CD14-positive monocyte (primary cell): ENCODE measurements at regions not wholly inside any gene's neighbourhood (a gene's known extent, or its start where the extent isn't known, plus 50 kb on each side); places are given as distances from the start of the nearest gene placed in this dataset.

Experiments
- DNase-seq, 3 donors: peaks; one replicate each; pipeline ENCODE4 v3.0.0-alpha.2; 2011 to 2022
- H2AFZ ChIP-seq: 2 replicates; pipeline ENCODE4 v1.6.0; 2012; ENCODE audit warnings: mild to moderate bottlenecking, low read depth, low read length, inconsistent platforms; ENCODE audit not compliant: insufficient read depth, poor library complexity, severe bottlenecking
- H3K27ac ChIP-seq, 2 donors: 1 replicate in 1 of 2; 2 replicates in 1 of 2; pipeline ENCODE4 v1.5.1; 2012 to 2013; ENCODE audit warnings: low read length in 2 of 2, control low read depth in 1 of 2, inconsistent platforms in 1 of 2, low read depth in 1 of 2, mild to moderate bottlenecking in 1 of 2
- H3K27me3 ChIP-seq, 2 donors: one replicate each; pipeline versions ENCODE4 v1.6.0 to v1.6.1; 2011 to 2013; ENCODE audit warnings: low read length in 2 of 2; ENCODE audit not compliant: control insufficient read depth in 2 of 2, insufficient read depth in 2 of 2
- H3K36me3 ChIP-seq, 2 donors: replicated peaks in 1 of 2; 1 replicate in 1 of 2; 2 replicates in 1 of 2; pipeline versions ENCODE4 v1.5.1 to v1.6.1; 2012 to 2013; ENCODE audit warnings: low read length in 2 of 2, control low read depth in 1 of 2, inconsistent platforms in 1 of 2, mild to moderate bottlenecking in 1 of 2; ENCODE audit not compliant: insufficient read depth in 2 of 2, control insufficient read depth in 1 of 2
- H3K4me1 ChIP-seq, 2 donors: 1 replicate in 1 of 2; 2 replicates in 1 of 2; pipeline versions ENCODE4 v1.5.1 to v1.6.1; 2012 to 2013; ENCODE audit warnings: low read length in 2 of 2, control low read depth in 1 of 2, inconsistent platforms in 1 of 2, mild to moderate bottlenecking in 1 of 2, moderate library complexity in 1 of 2; ENCODE audit not compliant: insufficient read depth in 2 of 2, control insufficient read depth in 1 of 2
- H3K4me2 ChIP-seq: replicated peaks from 2 replicates; pipeline ENCODE3; 2012; ENCODE audit warnings: low read length, moderate library complexity, mild to moderate bottlenecking; ENCODE audit not compliant: poor library complexity, severe bottlenecking; ENCODE audit errors: extremely low read depth
- H3K4me3 ChIP-seq, 3 experiments: fragments of 200-600 bp in 1 of 3; sonication (generic) in 1 of 3; replicated peaks in 1 of 3; 1 replicate in 2 of 3; 2 replicates in 1 of 3; pipeline ENCODE4 v1.5.1; 2011 to 2013; ENCODE audit warnings: low read length in 3 of 3, mild to moderate bottlenecking in 3 of 3, control low read depth in 2 of 3, low read depth in 2 of 3, inconsistent platforms in 1 of 3, moderate library complexity in 1 of 3
- H3K79me2 ChIP-seq: 2 replicates; pipeline ENCODE4 v1.6.0; 2012; ENCODE audit warnings: mild to moderate bottlenecking, control low read depth, inconsistent platforms, low read length, moderate library complexity; ENCODE audit not compliant: insufficient read depth
- H3K9ac ChIP-seq: 2 replicates; pipeline ENCODE4 v1.6.0; 2017; ENCODE audit warnings: low read length, mild to moderate bottlenecking; ENCODE audit not compliant: insufficient read depth, poor library complexity, severe bottlenecking
- H3K9me3 ChIP-seq, 2 donors: replicated peaks in 1 of 2; 1 replicate in 1 of 2; 2 replicates in 1 of 2; pipeline versions ENCODE4 v1.5.1 to v1.6.1; 2012 to 2013; ENCODE audit warnings: low read length in 2 of 2, control low read depth in 1 of 2; ENCODE audit not compliant: control insufficient read depth in 1 of 2, insufficient read depth in 1 of 2
- H4K20me1 ChIP-seq: 2 replicates; pipeline ENCODE4 v1.6.0; 2012; ENCODE audit warnings: mild to moderate bottlenecking, low read length, control low read depth, moderate library complexity; ENCODE audit not compliant: insufficient read depth
- H3K27ac Mint-ChIP-seq, 7 donors: one replicate each; pipeline ENCODE4 v1.8.0; 2020; ENCODE audit warnings: mild to moderate bottlenecking in 7 of 7, mixed read lengths in 7 of 7, moderate library complexity in 6 of 7, inconsistent platforms in 2 of 7
- H3K27me3 Mint-ChIP-seq, 3 donors: one replicate each; pipeline ENCODE4 v1.8.0; 2021 to 2022; ENCODE audit warnings: low read depth in 3 of 3, mild to moderate bottlenecking in 3 of 3, mixed read lengths in 3 of 3, moderate library complexity in 3 of 3, inconsistent platforms in 1 of 3
- H3K36me3 Mint-ChIP-seq, 2 donors: one replicate each; pipeline ENCODE4 v1.8.0; 2020; ENCODE audit warnings: mixed read lengths in 2 of 2, inconsistent platforms in 1 of 2, mild to moderate bottlenecking in 1 of 2
- H3K4me1 Mint-ChIP-seq: one replicate; pipeline ENCODE4 v1.8.0; 2020; ENCODE audit warnings: mild to moderate bottlenecking, mixed read lengths
- H3K4me3 Mint-ChIP-seq, 2 donors: one replicate each; pipeline ENCODE4 v1.8.0; 2020; ENCODE audit warnings: mild to moderate bottlenecking in 2 of 2, mixed read lengths in 2 of 2, moderate library complexity in 1 of 2
- H3K9me3 Mint-ChIP-seq, 7 donors: one replicate each; pipeline ENCODE4 v1.8.0; 2020 to 2022; ENCODE audit warnings: mixed read lengths in 7 of 7, mild to moderate bottlenecking in 6 of 7, moderate library complexity in 6 of 7, inconsistent platforms in 2 of 7
- CTCF ChIP-seq: fragments of 200-600 bp; IDR thresholded peaks from one replicate; pipeline ENCODE4 v1.8.0; 2022; ENCODE audit warnings: antibody characterized with exemption, mild to moderate bottlenecking
- WGBS: methylation state at CpG from one replicate; pipeline ENCODE4 v1.1.5; 2013; ENCODE audit warnings: missing lambda C conversion rate; ENCODE audit not compliant: insufficient coverage; 5-methylcytosine and 5-hydroxymethylcytosine counted together
- intact Hi-C, 2 donors: fragments of 100-400 bp; cut with micrococcal nuclease; formaldehyde crosslinking; loops; one replicate each; pipeline versions ENCODE4 v1.15.0 to v1.15.1; 2023

- Mint-ChIP-seq H3K27ac (no peak overlapping the region), H3K27me3 (peaks cover 2 to 8% (median 2%) of the 10 kb centered on the region in 3 donors), H3K4me1 (no peaks in the 10 kb centered on the region), H3K9me3 (peaks cover 0 to 18% (median 2%) of the 10 kb centered on the region in 7 donors), H3K36me3 (no peaks in the 10 kb centered on the region), H3K4me3 (no peak overlapping the region)
- Histone ChIP-seq H2AFZ (no peak overlapping the region), H3K4me1 (no peaks in the 10 kb centered on the region), H3K36me3 (no peaks in the 10 kb centered on the region), H3K9ac (no peak overlapping the region), H4K20me1 (no peaks in the 10 kb centered on the region), H3K9me3 (no peaks in the 10 kb centered on the region), H3K27me3 (no peaks in the 10 kb centered on the region), H3K4me2 (no peak overlapping the region), H3K4me3 (no peak overlapping the region), H3K27ac (no peak overlapping the region), H3K79me2 (no peaks in the 10 kb centered on the region)
- no peak for DNase-seq
- intact Hi-C loops, result no loop called here
- no peak for TF ChIP-seq CTCF
Measured at GRCh38 chr2:19807346-19807745, 94.4 kb downstream of the TTC32 start.

- Mint-ChIP-seq H3K36me3 (no peaks in the 10 kb centered on the region), H3K27ac (no peak overlapping the region), H3K27me3 (peaks cover 2 to 8% (median 2%) of the 10 kb centered on the region in 3 donors), H3K4me3 (no peak overlapping the region), H3K4me1 (no peaks in the 10 kb centered on the region), H3K9me3 (peaks cover 0 to 18% (median 2%) of the 10 kb centered on the region in 7 donors)
- no CpG with 5 or more reads among the region's 2 CpGs for WGBS
- intact Hi-C loops, result no loop called here
- TF ChIP-seq CTCF, result no peak
- Histone ChIP-seq H3K27me3 (no peaks in the 10 kb centered on the region), H4K20me1 (no peaks in the 10 kb centered on the region), H2AFZ (no peak overlapping the region), H3K4me2 (no peak overlapping the region), H3K4me3 (no peak overlapping the region), H3K27ac (no peak overlapping the region), H3K79me2 (no peaks in the 10 kb centered on the region), H3K36me3 (no peaks in the 10 kb centered on the region), H3K4me1 (no peaks in the 10 kb centered on the region), H3K9ac (no peak overlapping the region), H3K9me3 (no peaks in the 10 kb centered on the region)
- DNase-seq, result no peak
Measured at GRCh38 chr2:19806591-19806990, 95.2 kb downstream of the TTC32 start.
